ENCODE measurements at regions not wholly inside any gene's neighbourhood (a gene's known extent, or its start where the extent isn't known, plus 50 kb on each side); places are given as distances from the start of the nearest gene placed in this dataset.
A peak's percentile ranks its signal among the peaks of the same experiment; 100 is the strongest.

- DNase-seq = no peak
Observed at GRCh38 chr18:39911716-39912115, 2043.3 kb upstream of the PIK3C3 start.

GRCh38 chr18:39909706-39910105 is 2045.3 kb upstream of the PIK3C3 start:
- DNase-seq = no peak

- no peak for DNase-seq
Observed at GRCh38 chr18:39886136-39886535, 2068.9 kb upstream of the PIK3C3 start.

GRCh38 chr18:39872651-39873050 is 2082.4 kb upstream of the PIK3C3 start:
- DNase-seq = no peak

- peak; percentile 22 for DNase-seq
Observed at GRCh38 chr18:39871961-39872360, 2083.1 kb upstream of the PIK3C3 start.

GRCh38 chr18:39870591-39870990 is 2084.4 kb upstream of the PIK3C3 start:
- DNase-seq = no peak

- DNase-seq = no peak
Observed at GRCh38 chr18:39863916-39864315, 2091.1 kb upstream of the PIK3C3 start.

GRCh38 chr18:39862341-39862740 is 2092.7 kb upstream of the PIK3C3 start:
- DNase-seq = no peak

- no peak for DNase-seq
Observed at GRCh38 chr18:39854291-39854690, 2100.7 kb upstream of the PIK3C3 start.

GRCh38 chr18:39846265-39846664 is 2108.8 kb upstream of the PIK3C3 start:
- DNase-seq = no peak

GRCh38 chr18:39845631-39846030 is 2109.4 kb upstream of the PIK3C3 start:
- no peak for DNase-seq

GRCh38 chr18:39845106-39845505 is 2109.9 kb upstream of the PIK3C3 start:
- no peak for DNase-seq

GRCh38 chr18:39843546-39843945 is 2111.5 kb upstream of the PIK3C3 start:
- no peak for DNase-seq

GRCh38 chr18:39842366-39842914 is 2112.6 kb upstream of the PIK3C3 start:
- no peak for DNase-seq

GRCh38 chr18:39841482-39842365 is 2113.3 kb upstream of the PIK3C3 start:
- DNase-seq = no peak

- DNase-seq = no peak
Observed at GRCh38 chr18:39840856-39841481, 2114.1 kb upstream of the PIK3C3 start.

- DNase-seq = no peak
Observed at GRCh38 chr18:39840406-39840805, 2114.6 kb upstream of the PIK3C3 start.

GRCh38 chr18:39839782-39840181 is 2115.3 kb upstream of the PIK3C3 start:
- no peak for DNase-seq

GRCh38 chr18:39838831-39839230 is 2116.2 kb upstream of the PIK3C3 start:
- no peak for DNase-seq

GRCh38 chr18:39835303-39836030 is 2119.6 kb upstream of the PIK3C3 start:
- DNase-seq = no peak

GRCh38 chr18:39834636-39835035 is 2120.4 kb upstream of the PIK3C3 start:
- no peak for DNase-seq

GRCh38 chr18:39825485-39826150 is 2129.4 kb upstream of the PIK3C3 start:
- DNase-seq = no peak

- DNase-seq = peak; percentile 10
Observed at GRCh38 chr18:39806525-39806924, 2148.5 kb upstream of the PIK3C3 start.
